Globus pallidus (tissue), 1 donor: ENCODE measurements at regions not wholly inside any gene's neighbourhood (a gene's known extent, or its start where the extent isn't known, plus 50 kb on each side); places are given as distances from the start of the nearest gene placed in this dataset.

ENCODE experiments used
- DNase-seq: peaks from one replicate; pipeline ENCODE4 v3.0.0-alpha.2; 2015; ENCODE audit warnings: low spot score

- no peak for DNase-seq
These were observed 57.0 kb upstream of the LMX1B start for GRCh38 chr9:126556560-126557250.

DNA sequence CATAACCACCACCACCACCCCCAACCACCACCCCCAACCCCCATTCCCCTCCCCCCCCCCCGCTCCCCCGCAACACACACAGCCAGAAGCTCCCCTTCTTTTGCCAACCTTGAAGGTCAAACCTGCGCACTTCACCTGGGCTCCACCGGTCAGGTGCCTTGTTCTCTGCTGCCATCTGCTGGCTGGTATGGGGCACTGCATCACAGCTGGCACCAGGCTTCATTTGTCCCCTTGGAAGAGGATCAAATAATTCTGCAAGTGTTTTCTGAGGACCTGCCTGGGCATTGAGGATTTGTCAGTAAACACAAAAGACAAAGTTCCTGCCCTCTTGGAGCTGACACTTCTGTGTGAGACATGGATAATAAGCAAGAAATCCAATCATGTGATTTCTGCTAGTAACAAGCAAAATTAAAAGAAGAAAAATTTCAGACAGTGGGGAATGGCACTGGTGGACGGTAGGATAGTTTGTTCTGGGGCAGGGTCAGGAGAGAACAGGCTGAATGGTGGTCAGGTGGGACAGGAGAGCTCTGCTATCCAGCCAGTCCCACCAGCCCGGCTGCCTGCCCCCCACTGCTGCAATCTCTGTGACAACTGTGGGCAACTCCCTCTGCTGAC is 55.6 kb upstream of the LMX1B start:
- peak; percentile 37 for DNase-seq

DNA sequence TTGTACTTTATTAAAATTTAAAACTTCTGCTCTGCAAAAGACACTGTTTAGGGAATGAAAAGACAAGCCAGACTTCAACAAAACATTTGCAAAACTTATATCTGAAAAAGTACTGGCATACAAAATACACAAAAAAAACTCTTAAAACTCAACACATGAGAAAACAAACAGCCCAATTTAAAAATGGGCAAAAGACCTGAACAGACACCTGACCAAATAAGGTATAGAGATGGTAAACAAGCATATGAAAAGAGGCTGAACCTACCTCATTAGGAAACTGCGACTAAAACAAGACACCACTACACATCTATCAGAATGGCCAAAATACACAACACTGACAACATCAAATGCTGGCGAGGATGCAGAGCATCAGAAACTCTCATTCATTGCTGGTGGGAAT is 54.4 kb upstream of the LMX1B start:
- DNase-seq, result no peak

DNA sequence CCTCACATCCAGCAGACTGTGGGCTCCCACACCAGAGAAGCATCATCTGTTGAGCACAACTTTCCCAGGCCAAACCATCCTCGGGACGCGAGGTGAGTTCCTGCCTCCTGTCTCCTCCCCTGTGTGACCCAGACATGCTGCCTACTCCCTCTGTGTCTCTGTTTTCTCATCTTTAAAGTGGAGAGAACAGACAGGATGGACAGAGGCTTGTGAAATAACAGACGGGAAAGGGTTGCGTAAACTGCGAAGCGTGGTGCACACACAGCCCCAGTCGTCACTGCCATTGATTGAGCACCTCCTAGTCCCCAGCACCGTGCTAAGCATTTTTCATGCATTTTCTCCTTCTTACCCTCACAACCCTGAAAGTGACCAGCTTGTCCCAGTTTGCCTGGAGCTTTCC is 52.1 kb upstream of the LMX1B start:
- no peak for DNase-seq

GRCh38 chr9:126563556-126563955 is 50.2 kb upstream of the LMX1B start:
- DNase-seq, result no peak
